ENCODE measurements at regions not wholly inside any gene's neighbourhood (a gene's known extent, or its start where the extent isn't known, plus 50 kb on each side); places are given as distances from the start of the nearest gene placed in this dataset.
A peak's percentile ranks its signal among the peaks of the same experiment; 100 is the strongest.

- no peak overlapping the region for H3K4me3 ChIP-seq (ENCODE audit: low read length)
- no peak for TF ChIP-seq CTCF (IDR thresholded peaks at IDR 0.05; ENCODE audit: insufficient read depth, low read depth, low read length, missing control alignments)
- DNase-seq (ENCODE audit: low read depth) = no peak
Observed at GRCh38 chr2:75798569-75798968, 87.9 kb upstream of the GCFC2 start.

- DNase-seq (ENCODE audit: low read depth) = no peak
- TF ChIP-seq CTCF (IDR thresholded peaks at IDR 0.05; ENCODE audit: insufficient read depth, low read depth, low read length, missing control alignments) = no peak
- no peak overlapping the region for H3K4me3 ChIP-seq (ENCODE audit: low read length)
Observed at GRCh38 chr2:75792996-75793395, 82.3 kb upstream of the GCFC2 start.

GRCh38 chr2:75792146-75792545 lies 81.4 kb upstream of the GCFC2 start:
- no peak for TF ChIP-seq CTCF (IDR thresholded peaks at IDR 0.05; ENCODE audit: insufficient read depth, low read depth, low read length, missing control alignments)
- H3K4me3 ChIP-seq (ENCODE audit: low read length) = no peak overlapping the region
- DNase-seq (ENCODE audit: low read depth) = no peak

GRCh38 chr2:75790814-75791467 lies 80.2 kb upstream of the GCFC2 start:
- TF ChIP-seq CTCF (IDR thresholded peaks at IDR 0.05; ENCODE audit: insufficient read depth, low read depth, low read length, missing control alignments) = no peak
- no peak overlapping the region for H3K4me3 ChIP-seq (ENCODE audit: low read length)
- no peak for DNase-seq (ENCODE audit: low read depth)

GRCh38 chr2:75790121-75790813 lies 79.6 kb upstream of the GCFC2 start:
- no peak overlapping the region for H3K4me3 ChIP-seq (ENCODE audit: low read length)
- TF ChIP-seq CTCF (IDR thresholded peaks at IDR 0.05; ENCODE audit: insufficient read depth, low read depth, low read length, missing control alignments) = no peak
- peak; percentile 34 for DNase-seq (ENCODE audit: low read depth)

- no peak for TF ChIP-seq CTCF (IDR thresholded peaks at IDR 0.05; ENCODE audit: insufficient read depth, low read depth, low read length, missing control alignments)
- peak; percentile 42 for DNase-seq (ENCODE audit: low read depth)
- H3K4me3 ChIP-seq (ENCODE audit: low read length) = no peak overlapping the region
Observed at GRCh38 chr2:75788902-75789301, 78.2 kb upstream of the GCFC2 start.

GRCh38 chr2:75788154-75788553 lies 77.4 kb upstream of the GCFC2 start:
- H3K4me3 ChIP-seq (ENCODE audit: low read length) = no peak overlapping the region
- no peak for TF ChIP-seq CTCF (IDR thresholded peaks at IDR 0.05; ENCODE audit: insufficient read depth, low read depth, low read length, missing control alignments)
- peak; percentile 33 for DNase-seq (ENCODE audit: low read depth)

All from epithelial cell of esophagus (primary cell).